Loucy (cell line): ENCODE measurements at regions not wholly inside any gene's neighbourhood (a gene's known extent, or its start where the extent isn't known, plus 50 kb on each side); places are given as distances from the start of the nearest gene placed in this dataset.

Source experiments
- EZH2phosphoT487 ChIP-seq: fragments of 200-600 bp; IDR thresholded peaks from 2 replicates; pipeline ENCODE4 v1.6.1; 2018; ENCODE audit warnings: antibody characterized with exemption, mild to moderate bottlenecking, moderate library complexity, borderline replicate concordance
- TF ChIP-seq, protein P1 (sequence below): fragments of 200-600 bp; sonication (generic); conservative IDR thresholded peaks from 2 replicates; pipeline ENCODE4 v1.5.1; 2014; ENCODE audit warnings: mild to moderate bottlenecking, antibody characterized with exemption, low read length

DNA sequence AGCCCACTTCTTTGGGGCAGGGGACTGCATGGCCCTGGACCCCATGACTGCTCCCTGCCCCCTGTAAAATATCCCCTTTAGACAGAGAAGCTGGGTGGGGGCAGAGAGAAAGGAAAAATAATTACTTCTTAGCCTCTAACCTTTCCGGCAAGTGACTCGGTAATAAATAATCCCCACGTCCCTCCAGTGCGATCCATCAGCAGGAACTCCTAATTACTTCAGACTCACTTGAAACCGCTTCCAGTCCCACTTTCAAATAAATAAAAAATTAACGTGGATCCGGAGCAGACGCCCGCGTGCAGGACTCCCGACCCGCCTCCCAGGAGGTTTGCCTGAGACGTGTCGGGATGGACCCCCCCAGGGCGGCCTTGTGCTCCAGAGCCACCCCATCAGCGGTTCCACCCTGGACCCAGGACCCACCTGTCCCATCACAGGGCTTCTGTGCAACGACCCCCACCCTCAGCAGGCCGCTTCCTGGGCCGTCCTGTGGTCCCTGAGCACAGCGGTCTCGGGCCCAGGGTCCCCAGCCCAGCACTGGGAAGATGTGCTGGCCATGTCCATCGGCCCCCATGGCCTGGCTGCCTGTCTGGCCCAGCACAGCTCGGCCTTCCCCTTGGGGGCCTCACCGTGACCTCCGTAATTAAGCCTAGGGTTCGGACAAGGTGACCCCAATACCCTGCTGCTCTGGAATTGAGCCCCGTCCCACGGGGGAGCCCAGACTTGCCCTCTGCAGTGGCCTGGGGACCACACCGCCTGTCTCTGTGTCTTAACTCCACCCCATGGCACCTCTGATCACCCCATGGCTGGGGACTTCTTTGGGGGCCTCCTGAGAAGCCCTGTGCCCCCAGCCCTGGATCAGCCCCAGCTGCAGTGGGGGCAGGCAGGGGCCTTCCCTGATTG lies 108.0 kb downstream of the UNCX start:
- TF ChIP-seq, protein P1, sequence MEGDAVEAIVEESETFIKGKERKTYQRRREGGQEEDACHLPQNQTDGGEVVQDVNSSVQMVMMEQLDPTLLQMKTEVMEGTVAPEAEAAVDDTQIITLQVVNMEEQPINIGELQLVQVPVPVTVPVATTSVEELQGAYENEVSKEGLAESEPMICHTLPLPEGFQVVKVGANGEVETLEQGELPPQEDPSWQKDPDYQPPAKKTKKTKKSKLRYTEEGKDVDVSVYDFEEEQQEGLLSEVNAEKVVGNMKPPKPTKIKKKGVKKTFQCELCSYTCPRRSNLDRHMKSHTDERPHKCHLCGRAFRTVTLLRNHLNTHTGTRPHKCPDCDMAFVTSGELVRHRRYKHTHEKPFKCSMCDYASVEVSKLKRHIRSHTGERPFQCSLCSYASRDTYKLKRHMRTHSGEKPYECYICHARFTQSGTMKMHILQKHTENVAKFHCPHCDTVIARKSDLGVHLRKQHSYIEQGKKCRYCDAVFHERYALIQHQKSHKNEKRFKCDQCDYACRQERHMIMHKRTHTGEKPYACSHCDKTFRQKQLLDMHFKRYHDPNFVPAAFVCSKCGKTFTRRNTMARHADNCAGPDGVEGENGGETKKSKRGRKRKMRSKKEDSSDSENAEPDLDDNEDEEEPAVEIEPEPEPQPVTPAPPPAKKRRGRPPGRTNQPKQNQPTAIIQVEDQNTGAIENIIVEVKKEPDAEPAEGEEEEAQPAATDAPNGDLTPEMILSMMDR, result no peak
- TF ChIP-seq EZH2phosphoT487, result no peak
